ENCODE measurements at regions not wholly inside any gene's neighbourhood (a gene's known extent, or its start where the extent isn't known, plus 50 kb on each side); places are given as distances from the start of the nearest gene placed in this dataset.

DNA sequence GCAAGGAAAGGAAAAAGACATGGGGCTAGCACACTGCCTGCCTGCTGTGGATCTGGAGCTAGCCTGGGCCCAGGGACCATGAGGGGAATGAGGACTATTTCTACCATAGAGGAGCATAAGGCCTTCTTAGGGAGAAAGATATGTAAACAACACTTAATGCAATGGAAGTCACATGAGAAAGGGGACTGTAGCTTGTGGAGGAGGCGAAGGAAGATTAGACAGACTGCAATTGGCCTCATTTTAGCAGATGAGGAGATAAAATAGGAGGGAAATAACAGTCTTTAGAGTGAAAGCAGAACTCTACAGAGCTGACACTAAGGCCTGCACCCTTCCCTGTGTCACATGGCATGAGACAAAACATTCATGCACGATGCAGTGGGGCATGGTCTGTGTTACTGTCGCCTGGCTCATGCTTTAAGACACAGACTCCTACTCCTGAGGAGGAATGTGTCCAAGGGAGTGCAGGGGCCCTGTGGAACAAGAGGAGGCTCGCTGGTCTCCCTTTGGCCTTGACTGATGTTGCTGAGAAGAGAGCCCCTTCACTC is 829.3 kb upstream of the IGFBP3 start:
- DNase-seq, result no peak

DNA sequence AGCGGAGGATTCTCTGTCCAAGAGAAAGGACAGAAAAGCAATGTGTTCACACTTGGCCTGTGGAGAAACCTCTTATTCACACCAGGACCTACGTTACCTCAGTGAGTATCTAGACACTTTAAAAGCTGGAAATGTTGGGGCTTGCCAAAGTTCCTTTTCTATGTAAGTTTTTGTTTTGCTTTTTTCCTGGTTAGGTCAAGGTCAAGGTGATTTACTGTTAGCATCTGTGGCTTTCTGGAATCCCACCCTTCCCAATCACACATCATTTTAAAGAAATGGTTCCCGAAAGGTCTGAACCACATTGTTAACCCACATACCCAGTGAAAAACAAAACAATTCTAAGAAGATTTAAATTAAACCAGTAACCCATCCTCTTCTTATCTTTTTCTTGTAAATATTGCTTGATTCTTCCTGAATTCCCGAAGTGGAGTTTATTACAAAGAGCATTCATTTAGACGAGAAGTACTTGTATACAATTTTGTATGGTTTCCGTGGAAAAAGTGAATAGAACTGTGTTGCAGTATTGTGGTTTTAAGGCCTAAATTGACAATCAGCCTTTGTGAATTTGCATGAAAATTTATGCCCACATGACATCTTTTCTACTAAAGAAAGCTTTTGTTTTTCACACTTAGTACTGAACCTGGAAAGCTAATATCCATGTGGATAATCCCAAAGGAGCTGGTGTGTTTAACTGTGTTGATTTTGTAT is 827.0 kb upstream of the IGFBP3 start:
- DNase-seq, result no peak

DNA sequence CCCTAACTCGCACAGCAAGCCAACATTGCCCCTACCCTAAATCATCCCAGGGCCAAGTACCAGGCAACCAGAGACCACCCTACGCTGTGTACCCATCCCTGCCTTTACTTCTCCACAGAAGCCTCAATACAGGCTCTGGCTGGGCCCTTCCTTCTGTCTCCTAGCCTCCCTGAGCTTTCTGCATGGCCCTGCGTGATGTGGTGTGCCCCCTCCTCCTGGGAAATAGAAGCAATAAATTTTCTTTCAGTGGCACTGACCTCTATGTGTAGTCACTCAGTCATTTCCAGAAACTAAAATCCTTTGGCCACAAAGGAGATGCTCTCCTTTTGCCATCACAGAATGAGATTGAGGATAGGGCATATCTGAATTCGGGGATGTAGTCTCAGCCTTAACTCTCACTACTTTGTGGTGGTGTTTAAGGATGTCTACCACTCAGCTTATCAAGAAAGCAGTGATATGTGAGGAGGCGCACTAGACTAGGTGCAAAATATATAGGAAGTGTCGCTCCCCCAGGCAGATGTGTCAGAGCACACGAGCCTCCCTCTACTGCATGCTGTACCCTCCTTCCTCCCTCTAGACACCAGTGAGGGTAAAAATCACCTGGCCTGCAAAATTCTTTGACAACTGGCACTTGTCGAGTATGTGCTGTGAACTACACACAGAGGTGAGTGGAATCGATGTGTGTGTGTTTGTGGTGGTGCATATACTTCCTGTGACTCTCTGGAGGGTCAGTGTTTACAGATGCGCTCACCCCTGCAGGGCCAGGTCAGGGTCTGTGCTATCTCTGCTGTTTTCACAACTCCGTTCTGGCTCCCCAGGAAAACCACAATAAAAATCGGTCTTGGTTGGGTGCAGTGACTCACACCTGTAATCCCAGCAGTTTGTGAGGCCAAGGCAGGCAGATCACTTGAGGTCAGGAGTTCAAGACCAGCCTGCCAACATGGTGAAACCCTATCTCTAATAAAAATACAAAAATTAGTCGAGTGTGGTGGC is 825.9 kb upstream of the IGFBP3 start:
- no peak for DNase-seq

DNA sequence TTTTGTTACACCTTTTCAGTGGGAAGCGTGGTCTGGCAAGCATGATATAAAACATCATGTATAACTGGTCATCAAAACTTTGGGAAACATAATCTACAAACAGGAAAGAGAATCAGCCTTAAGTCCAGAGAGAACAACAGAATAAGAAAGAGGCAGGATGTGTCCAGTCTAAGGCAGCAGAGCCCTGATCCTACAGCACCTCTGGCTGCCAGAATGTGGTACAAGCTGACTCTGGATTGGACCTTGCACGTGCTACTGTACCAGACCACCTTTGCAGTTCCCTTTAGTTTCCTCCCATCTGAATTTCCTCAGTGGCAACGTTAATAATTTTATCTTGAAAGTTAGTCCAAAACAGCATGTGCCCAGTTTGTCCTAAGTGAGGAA is 824.6 kb upstream of the IGFBP3 start:
- no peak for DNase-seq

DNA sequence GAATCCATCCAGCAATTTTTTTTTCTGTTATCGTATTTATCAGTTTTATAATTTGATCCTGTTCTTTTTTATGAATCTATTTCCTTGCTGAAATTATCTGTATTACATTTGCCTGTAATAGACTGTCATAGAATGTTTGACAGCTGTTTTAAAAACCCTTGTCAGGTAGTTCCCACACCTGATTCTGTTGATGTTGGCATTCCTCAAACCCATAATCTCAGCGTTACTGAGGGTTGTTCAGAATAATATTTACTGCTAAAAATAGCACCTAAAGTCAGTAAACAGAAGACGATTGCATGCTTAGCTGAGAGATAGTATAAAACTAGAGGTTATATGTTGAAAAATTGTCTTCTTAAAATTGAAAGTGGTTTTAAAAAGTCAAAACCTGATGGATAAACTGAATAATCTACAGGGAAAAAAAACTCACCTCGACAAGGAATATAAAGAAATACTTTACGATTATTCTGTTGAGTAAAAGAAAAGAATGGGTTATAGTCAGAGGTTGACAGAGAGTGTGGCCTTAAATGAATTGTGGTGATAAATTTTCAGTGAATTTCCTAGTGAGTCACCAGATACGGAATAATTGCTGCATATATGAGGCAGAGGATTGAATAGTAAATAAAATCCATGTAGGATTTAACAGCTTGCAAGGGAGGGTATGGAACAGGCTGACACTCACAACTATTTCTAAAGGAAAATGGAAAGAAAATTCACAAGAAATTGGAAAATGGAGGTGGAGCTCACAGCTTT is 824.1 kb upstream of the IGFBP3 start:
- no peak for DNase-seq

DNA sequence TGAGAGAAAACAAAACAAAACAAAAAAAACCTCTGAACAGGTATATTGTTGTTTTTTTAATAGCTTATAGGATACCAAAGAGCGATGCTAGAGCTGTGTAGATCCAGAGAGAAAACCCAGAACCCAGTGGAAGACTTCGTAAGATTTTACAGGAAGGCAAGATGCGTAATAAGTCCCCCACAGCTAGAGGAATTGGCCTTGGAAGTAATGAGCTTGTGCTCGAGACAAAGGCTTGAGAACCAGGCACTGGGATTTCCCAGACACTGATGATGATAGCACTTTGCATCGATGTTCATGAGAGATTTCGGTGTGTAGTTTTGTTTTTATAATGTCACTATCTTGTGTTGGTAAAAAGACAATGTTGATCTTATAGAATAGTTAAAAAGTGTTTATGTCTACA is 821.5 kb upstream of the IGFBP3 start:
- DNase-seq, result no peak

DNA sequence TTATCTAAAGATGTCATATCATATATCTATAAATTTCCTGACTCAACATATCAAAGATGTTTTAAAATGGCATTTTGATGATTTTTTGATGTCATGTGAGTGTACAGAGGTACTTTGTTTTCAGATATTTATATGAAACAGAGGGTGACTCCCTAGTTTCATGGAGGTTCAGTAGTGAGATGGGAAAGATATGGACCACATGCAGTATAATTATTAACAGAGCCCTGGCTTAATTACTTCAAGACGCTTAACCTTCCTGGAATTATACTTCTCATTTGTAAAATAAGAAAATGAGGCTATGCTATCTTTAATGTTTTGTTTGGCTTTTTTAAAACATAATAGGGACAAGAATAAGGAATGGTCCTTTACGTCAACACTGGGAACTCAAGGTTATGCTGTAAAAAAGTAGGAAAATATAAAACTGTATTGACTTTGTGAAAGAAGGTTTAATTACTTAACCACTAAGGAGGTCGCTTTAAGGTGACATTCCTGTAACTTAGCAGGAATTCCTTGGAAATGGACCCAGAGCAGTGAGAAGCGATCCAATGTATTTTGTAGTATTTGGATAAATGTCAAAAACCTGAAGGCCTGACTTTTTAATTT is 821.0 kb upstream of the IGFBP3 start:
- DNase-seq, result no peak

DNA sequence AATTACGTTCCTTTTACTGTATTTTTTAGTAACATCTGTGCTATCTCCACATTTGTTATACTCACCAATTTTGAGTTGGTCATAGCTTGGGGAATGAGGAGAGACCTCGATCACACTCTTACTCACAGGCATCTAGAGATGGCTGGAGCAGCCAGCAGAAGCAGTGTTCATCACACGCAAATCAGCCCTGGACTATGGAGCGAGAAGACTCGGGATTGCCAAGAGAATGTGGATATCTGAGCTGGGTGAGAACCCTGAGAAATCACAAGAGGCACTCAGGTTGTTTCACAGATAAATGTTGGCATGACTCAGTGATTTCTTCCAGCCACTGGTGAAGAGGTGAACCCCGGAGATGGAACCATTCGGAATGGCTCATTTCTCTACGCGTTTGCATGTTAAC is 820.1 kb upstream of the IGFBP3 start:
- DNase-seq, result no peak

DNA sequence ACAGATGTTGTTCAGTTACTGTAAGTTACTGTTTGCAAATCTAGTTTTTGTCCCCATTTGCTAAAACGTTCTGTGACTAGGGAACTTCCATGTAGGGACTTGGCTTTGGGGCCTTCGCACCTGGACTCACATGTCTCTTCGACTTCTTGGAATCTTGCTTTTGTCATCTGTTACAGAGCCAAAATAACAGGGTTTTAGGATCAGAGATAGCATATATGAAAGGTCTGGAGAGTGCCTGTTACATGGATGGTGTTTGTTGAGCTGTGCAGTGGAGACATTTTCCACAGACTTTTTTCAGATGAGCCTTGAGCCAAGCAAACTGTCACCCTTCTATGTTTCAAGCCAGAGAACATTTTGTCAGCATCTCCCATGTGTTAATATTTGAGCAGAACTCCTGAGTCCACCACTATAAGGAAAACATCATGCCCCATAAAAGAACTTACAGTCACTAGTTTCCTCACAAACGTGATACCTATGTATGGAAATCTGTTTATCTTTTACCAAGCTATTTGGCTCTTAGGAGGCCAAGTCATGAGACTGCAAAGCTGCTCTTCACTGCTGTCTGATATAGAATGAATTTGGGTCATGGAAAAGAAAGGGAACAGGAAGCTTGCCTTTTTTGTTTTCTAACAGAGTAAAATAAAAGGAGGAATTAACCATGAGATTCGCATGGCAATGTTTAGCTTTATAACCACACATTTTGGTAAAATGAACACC is 818.6 kb upstream of the IGFBP3 start:
- no peak for DNase-seq

DNA sequence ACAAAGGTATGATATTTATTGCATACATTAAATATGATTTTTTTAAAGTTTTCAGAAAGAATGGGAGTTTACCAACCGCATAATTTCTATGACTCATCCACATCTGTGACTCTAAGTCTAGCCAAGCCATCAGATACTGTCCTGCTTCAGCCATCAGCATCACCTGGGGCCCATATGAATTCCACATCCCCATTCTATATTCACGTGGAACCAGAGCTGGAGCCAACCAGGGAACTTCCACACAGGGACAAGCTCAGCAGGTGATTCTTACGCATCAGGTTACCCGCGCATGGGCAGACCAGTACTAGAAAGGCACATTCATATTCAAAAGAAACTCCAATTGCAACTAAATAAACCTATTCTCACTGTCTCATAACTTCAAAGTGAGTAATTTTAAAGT is 817.7 kb upstream of the IGFBP3 start:
- no peak for DNase-seq

DNA sequence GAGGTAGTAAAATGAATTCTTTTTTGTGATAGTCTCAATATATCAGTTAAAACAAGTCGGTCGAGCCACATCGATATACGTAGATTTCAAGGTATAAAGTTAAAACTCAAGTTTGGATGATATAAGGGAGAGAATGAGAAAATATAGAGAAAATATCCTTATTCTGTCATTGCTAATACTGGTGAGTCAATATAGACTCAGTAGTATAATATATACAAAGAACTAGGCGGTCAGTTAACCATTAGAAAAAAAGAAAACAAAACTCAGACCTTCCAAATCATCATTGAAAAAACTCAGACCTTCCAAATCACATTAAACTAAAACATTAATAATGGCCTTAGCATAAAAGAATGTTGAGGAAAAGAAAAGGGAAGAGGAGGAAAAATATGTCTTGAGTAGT is 817.1 kb upstream of the IGFBP3 start:
- no peak for DNase-seq

DNA sequence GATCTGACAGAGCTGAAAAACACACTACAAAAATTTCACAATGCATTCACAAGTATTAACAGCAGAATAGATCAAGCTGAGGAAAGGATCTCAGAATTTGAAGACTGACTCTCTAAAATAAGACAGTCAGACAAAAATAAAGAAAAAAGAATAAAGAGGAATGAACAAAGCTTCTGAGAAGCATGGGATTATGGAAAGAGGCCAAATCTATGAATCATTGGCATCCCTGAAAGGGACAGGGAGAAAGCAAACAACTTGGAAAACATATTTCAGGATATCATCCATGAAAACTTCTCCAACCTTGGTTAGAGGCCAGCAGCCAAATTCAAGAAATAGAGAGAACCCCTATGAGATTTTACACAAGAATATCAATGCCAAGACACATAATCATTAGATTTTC is 804.8 kb upstream of the IGFBP3 start:
- DNase-seq, result no peak

DNA sequence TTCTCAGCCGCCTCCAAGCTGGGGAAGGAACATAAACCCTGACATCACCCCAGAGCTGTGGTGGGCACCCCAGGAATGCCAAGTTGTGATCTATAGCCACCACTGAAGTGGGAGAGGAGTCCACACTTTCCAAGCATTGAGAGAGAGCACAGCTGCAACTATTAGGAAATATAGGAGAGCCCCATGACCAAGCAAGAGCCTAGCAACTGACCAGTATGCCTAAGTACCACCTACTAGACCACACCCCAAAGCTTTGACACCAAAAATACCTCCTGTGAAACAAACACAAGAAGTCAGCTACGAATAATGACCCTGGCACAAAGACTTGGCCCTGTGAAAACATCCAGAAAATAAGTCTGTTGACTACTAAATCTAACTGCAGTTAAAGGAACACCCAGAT is 804.1 kb upstream of the IGFBP3 start:
- DNase-seq, result no peak

DNA sequence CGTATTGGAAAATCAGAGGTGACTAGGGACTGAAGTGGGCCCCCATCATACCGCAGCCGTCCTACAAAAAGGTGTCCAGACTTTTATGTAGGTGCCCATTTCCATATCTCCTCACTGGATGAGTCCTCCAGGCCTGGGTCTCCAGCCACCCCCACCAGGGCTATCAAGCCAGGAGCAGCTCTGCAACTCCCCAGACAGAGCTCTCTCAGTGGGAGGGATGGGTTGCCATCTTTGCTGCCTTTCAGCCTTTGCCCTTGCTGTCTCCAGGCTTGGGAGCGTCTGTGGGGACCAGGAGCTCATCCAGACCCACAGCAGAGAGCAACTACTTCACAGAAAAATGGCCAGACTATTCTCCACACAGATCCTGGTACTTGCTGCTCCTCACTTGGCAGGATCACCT is 802.7 kb upstream of the IGFBP3 start:
- no peak for DNase-seq

DNA sequence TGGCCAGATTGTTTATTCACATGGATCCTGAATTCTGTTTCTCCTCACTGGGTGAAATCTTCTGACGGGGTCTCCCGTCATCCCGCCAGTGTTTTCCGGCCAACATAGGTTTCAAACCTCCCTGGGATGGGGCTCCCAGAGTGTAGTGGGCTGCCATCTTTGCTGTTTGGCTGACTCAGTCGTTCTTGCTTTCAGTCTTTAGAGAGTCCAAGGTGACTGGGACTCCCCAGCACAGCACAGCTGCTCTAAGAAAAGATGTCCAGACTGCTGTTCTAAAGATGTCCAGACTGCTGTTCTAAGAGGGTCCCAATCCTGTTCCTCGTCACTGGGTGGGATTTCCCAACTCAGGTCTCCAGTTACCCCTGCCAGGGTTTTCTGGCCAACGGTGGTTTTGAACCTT is 801.9 kb upstream of the IGFBP3 start:
- no peak for DNase-seq

DNA sequence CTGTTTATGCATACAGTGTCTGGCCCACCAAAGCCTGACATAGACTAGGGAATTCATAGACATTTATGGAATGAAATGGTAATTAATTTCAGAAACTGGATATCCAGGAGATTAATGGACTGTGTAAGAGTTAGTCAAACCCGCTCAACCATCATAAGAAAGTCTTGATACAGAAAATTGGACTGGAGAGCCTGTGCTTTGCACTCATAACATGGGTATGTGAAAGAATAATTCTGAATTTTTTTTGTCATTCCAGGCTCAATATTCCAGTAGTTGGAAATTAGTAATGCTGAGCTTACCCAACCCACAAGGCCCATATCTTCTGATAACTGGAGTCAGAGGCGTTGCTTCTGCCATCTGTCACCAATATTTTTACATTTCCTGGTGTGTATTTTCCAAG is 799.7 kb upstream of the IGFBP3 start:
- DNase-seq, result no peak

DNA sequence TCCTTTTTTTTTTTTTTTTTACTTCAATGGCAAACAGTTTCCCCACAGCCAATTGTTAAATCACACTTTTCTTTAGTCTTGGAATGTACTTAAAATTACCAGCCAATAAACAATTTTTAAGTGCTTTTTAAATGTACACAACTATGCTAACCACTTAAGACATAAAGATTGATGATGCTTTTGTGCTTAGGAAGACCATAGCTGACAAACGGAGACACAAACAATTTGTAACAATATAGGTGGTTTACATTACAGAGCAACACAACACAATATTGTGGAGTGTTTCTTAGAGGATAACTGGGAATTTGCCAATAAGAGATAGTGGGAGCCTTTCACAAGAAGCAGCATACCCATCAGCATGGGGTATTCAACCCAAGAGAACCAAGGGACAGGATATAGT is 798.5 kb upstream of the IGFBP3 start:
- DNase-seq, result no peak

DNA sequence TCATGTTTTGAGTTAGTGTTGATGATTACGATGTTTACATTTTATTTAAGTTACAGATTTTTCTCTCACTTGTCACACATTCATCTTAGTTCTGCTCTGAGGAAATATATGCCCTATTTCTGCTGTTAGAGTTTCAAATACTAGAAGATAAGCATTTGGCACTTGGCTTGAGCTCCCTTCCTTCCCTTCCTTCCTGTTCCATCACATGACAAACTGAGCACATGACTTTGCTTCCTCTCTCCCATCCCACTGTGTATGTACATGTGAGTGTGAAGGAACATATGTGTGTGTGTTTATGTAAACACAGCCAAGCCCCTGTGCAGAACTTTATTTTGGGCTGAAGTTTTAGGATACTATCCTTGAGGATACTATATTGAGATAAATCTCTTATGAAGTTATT is 795.9 kb upstream of the IGFBP3 start:
- no peak for DNase-seq

DNA sequence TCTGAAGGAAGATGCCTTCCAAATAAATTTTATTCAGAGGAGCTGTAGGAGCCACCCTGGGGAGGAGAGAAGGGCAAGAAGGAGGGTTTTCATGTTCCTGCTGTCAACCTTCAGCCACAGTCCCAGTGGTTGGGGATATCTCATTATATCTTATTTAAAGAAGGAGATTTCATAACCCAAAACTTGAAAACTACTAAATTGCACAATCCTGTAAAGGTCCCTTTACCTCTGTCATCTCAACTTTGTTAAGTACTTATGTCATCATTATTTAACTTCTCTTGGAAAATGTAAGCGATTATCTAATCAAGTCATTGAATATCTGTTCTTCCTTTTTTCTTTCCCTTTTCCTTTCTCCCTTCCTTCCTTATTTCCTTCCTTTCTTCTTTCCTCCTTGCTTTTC is 794.5 kb upstream of the IGFBP3 start:
- DNase-seq, result no peak

DNA sequence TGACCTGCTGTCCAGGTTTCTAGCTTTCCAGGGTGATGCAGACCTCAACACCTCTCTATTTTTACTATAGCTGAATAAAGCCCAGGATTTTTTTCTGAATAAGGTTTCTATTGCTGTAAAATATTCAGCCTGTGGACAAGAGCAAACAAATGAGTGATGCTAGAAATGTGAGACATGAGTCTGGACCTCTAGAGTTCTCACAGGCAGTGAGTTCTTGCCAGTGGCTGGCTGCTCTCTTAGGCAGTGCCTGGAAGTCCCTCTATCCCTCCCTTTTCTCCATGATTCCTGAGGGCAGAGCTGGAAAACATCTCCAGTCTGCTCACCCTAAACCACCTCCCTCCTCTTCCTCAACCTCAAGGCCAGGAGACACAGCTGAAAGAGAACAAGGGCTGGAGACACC is 793.8 kb upstream of the IGFBP3 start:
- no peak for DNase-seq

DNA sequence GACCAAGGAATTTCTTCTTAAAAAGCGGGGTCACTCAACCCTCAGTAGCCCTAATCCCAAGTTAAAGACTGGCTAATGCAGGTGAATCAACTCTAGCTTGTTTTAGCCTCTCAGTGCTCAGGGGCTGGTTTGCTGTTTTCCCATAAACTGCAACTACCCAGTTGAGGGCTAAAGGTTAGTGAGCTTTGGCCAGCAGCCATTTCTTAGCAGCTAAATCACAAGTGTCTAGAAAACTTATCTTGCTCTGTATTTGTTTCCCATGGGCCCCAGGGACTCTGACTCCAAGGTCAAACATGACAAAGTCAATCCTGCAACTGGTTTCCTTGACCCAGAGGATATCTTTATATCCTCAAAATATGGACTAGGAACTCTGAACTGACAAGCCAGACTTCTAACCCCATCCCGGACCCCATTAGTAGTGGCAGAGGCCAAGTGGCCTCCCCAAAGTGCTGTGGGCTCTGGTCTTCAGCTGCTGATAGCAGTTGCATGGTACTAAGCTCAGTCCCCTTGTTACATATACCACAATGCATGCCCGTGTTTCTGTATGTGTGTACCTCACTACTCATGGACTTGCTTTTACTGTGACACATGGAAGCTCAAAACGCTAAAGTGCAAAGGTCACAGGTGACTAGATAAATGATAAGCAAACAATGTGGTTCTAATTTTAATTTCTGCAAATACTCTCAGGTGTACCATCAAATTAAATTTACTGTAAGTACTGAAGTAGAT is 793.0 kb upstream of the IGFBP3 start:
- DNase-seq, result no peak

DNA sequence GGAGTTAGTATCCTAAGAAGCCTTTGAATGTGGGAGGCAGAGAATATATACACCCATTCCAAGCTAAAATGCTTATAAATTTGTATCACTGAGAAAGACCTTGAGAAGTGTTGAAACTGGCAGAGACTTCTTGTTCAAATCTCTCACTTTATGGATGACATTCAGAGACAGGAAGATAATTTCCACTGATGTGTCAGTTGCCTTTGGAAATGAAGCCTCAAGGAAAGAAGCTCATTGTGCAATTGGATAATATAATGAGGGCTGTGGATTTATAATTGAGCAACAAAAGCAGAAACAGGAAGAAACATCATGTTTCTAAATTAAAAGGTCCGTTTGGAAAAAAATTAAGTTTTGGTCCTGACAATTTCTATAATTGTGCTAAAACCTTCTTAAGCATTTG is 789.9 kb upstream of the IGFBP3 start:
- DNase-seq, result no peak

Data from NCI-H345 (cell line).